GM12873 (cell line): ENCODE measurements at regions not wholly inside any gene's neighbourhood (a gene's known extent, or its start where the extent isn't known, plus 50 kb on each side); places are given as distances from the start of the nearest gene placed in this dataset.

ENCODE experiments used
- CTCF ChIP-seq: IDR thresholded peaks from 2 replicates; pipeline ENCODE4 v1.5.1; 2012; ENCODE audit warnings: low read depth, mild to moderate bottlenecking, moderate library complexity, low read length, control low read depth; ENCODE audit not compliant: insufficient read depth; ENCODE audit errors: missing control alignments

- no peak for TF ChIP-seq CTCF
These were observed 135.9 kb upstream of the EPHA7 start for GRCh38 chr6:93555292-93555691.

GRCh38 chr6:93554018-93554417 lies 134.7 kb upstream of the EPHA7 start:
- no peak for TF ChIP-seq CTCF

GRCh38 chr6:93550551-93551276 lies 131.4 kb upstream of the EPHA7 start:
- TF ChIP-seq CTCF = no peak

GRCh38 chr6:93549868-93550267 lies 130.5 kb upstream of the EPHA7 start:
- TF ChIP-seq CTCF = no peak

GRCh38 chr6:93524671-93525451 lies 105.5 kb upstream of the EPHA7 start:
- TF ChIP-seq CTCF = no peak

GRCh38 chr6:93523365-93523764 lies 104.0 kb upstream of the EPHA7 start:
- no peak for TF ChIP-seq CTCF

GRCh38 chr6:93516441-93516840 lies 97.1 kb upstream of the EPHA7 start:
- TF ChIP-seq CTCF = no peak
